Activated CD4-positive, alpha-beta T cell treated with anti-CD3 and anti-CD28 coated beads, Interleukin-2, amount 50 U/mL, for 48 hours (primary cell): ENCODE measurements at regions not wholly inside any gene's neighbourhood (a gene's known extent, or its start where the extent isn't known, plus 50 kb on each side); places are given as distances from the start of the nearest gene placed in this dataset.

ENCODE experiments used
- DNase-seq, 2 experiments: peaks; one replicate each; pipeline ENCODE4 v3.0.0-alpha.2; 2020

GRCh38 chr2:149989447-149990063 lies 402.0 kb upstream of the MMADHC start:
- DNase-seq: no peak

- no peak for DNase-seq
These were observed 400.8 kb upstream of the MMADHC start for GRCh38 chr2:149988361-149988760.

GRCh38 chr2:149986861-149987260 lies 399.3 kb upstream of the MMADHC start:
- DNase-seq: no peak

GRCh38 chr2:149984311-149984710 lies 396.7 kb upstream of the MMADHC start:
- no peak for DNase-seq

- DNase-seq: no peak
These were observed 384.5 kb upstream of the MMADHC start for GRCh38 chr2:149972066-149972465.

GRCh38 chr2:149954981-149955600 lies 367.5 kb upstream of the MMADHC start:
- DNase-seq: no peak

GRCh38 chr2:149953627-149954026 lies 366.1 kb upstream of the MMADHC start:
- DNase-seq: no peak

- no peak for DNase-seq
These were observed 343.9 kb upstream of the MMADHC start for GRCh38 chr2:149931486-149931885.

- DNase-seq: no peak
These were observed 340.4 kb upstream of the MMADHC start for GRCh38 chr2:149928011-149928410.

- no peak for DNase-seq
These were observed 338.6 kb upstream of the MMADHC start for GRCh38 chr2:149926149-149926548.

- no peak for DNase-seq
These were observed 337.1 kb upstream of the MMADHC start for GRCh38 chr2:149924549-149925213.

GRCh38 chr2:149924028-149924427 lies 336.5 kb upstream of the MMADHC start:
- no peak for DNase-seq

GRCh38 chr2:149921911-149922616 lies 334.5 kb upstream of the MMADHC start:
- DNase-seq: no peak

GRCh38 chr2:149920389-149920788 lies 332.8 kb upstream of the MMADHC start:
- DNase-seq: no peak

- no peak for DNase-seq
These were observed 327.6 kb upstream of the MMADHC start for GRCh38 chr2:149915151-149915550.

GRCh38 chr2:149908726-149909683 lies 321.4 kb upstream of the MMADHC start:
- no peak for DNase-seq

- no peak for DNase-seq
These were observed 319.3 kb upstream of the MMADHC start for GRCh38 chr2:149906886-149907285.

GRCh38 chr2:149904352-149905175 lies 317.0 kb upstream of the MMADHC start:
- DNase-seq: no peak

GRCh38 chr2:149903626-149904025 lies 316.1 kb upstream of the MMADHC start:
- DNase-seq: no peak

GRCh38 chr2:149902081-149902480 lies 314.5 kb upstream of the MMADHC start:
- no peak for DNase-seq

GRCh38 chr2:149901231-149901859 lies 313.8 kb upstream of the MMADHC start:
- no peak for DNase-seq
